Neural cell (in vitro differentiated cells): ENCODE measurements at regions not wholly inside any gene's neighbourhood (a gene's known extent, or its start where the extent isn't known, plus 50 kb on each side); places are given as distances from the start of the nearest gene placed in this dataset.

ENCODE experiments used
- CTCF ChIP-seq: fragments of 450-650 bp; IDR thresholded peaks from 2 replicates; pipeline ENCODE4 v1.5.1; 2014; ENCODE audit warnings: antibody characterized with exemption, mild to moderate bottlenecking, moderate library complexity; ENCODE audit not compliant: poor library complexity, severe bottlenecking
- POLR2AphosphoS5 ChIP-seq: IDR thresholded peaks from 2 replicates; pipeline ENCODE4 v1.6.1; 2012
- RAD21 ChIP-seq: fragments of 450-650 bp; conservative IDR thresholded peaks from 2 replicates; pipeline ENCODE4 v1.6.1; 2014; ENCODE audit warnings: antibody characterized with exemption, mild to moderate bottlenecking, moderate library complexity
- REST ChIP-seq: IDR thresholded peaks from 2 replicates; pipeline ENCODE4 v1.6.1; 2012; ENCODE audit warnings: borderline replicate concordance
- TAF1 ChIP-seq: IDR thresholded peaks from 2 replicates; pipeline ENCODE4 v1.6.1; 2012; ENCODE audit warnings: low read depth

- TF ChIP-seq TAF1 (no peak), CTCF (no peak), REST (no peak), POLR2AphosphoS5 (no peak), RAD21 (no peak)
These were observed 78.0 kb upstream of the CPEB2 start for GRCh38 chr4:14924076-14924811.
